Breast epithelium (tissue), 4 donors: ENCODE measurements at regions not wholly inside any gene's neighbourhood (a gene's known extent, or its start where the extent isn't known, plus 50 kb on each side); places are given as distances from the start of the nearest gene placed in this dataset.

Source experiments
- DNase-seq, 2 donors: peaks; one replicate each; pipeline ENCODE4 v3.0.0-alpha.2; 2019; ENCODE audit warnings: low spot score in 2 of 2
- H3K27ac ChIP-seq, 2 donors: fragments of 200-600 bp; sonication (generic) in 1 of 2; one replicate each; pipeline ENCODE4 v1.5.1; 2016 to 2019; ENCODE audit warnings: mild to moderate bottlenecking in 1 of 2
- H3K27me3 ChIP-seq, 2 donors: fragments of 200-600 bp; sonication (generic) in 1 of 2; one replicate each; pipeline versions ENCODE4 v1.5.1 to v1.6.0; 2017 to 2019; ENCODE audit warnings: control low read depth in 1 of 2, mild to moderate bottlenecking in 1 of 2
- H3K36me3 ChIP-seq: fragments of 200-600 bp; one replicate; pipeline ENCODE4 v1.5.1; 2019
- H3K4me1 ChIP-seq, 2 donors: fragments of 200-600 bp; sonication (generic); one replicate each; pipeline ENCODE4 v1.5.1; 2016 to 2019; ENCODE audit warnings: control low read depth in 1 of 2
- H3K4me3 ChIP-seq, 3 donors: fragments of 200-600 bp; sonication (generic); 1 replicate in 2 of 3; 2 replicates in 1 of 3; pipeline ENCODE4 v1.5.1; 2016 to 2019; ENCODE audit warnings: mild to moderate bottlenecking in 3 of 3, moderate library complexity in 2 of 3
- H3K9me3 ChIP-seq, 2 donors: fragments of 200-600 bp; sonication (generic) in 1 of 2; one replicate each; pipeline ENCODE4 v1.5.1; 2016 to 2019; ENCODE audit warnings: control low read depth in 1 of 2
- CTCF ChIP-seq, 3 donors: fragments of 450-650 bp; IDR thresholded peaks; one replicate each; pipeline ENCODE4 v1.5.1; 2016 to 2017; ENCODE audit warnings: antibody characterized with exemption in 3 of 3, mild to moderate bottlenecking in 3 of 3, moderate library complexity in 3 of 3
- POLR2A ChIP-seq: fragments of 450-650 bp; IDR thresholded peaks from one replicate; pipeline ENCODE4 v1.6.1; 2016; ENCODE audit warnings: antibody characterized with exemption, mild to moderate bottlenecking, moderate library complexity
- POLR2AphosphoS5 ChIP-seq, 3 donors: sonication (generic); formaldehyde crosslinking; IDR thresholded peaks; one replicate each; pipeline ENCODE4 v1.6.1; 2017; ENCODE audit warnings: antibody characterized with exemption in 3 of 3
- intact Hi-C: fragments of 100-400 bp; cut with DNase I; formaldehyde crosslinking; loops from one replicate; pipeline ENCODE4 v1.15.1; 2023; ENCODE audit warnings: low total_unique reads

GRCh38 chr10:106508950-106509349 is 655.6 kb downstream of the SORCS1 start:
- intact Hi-C loops: no loop called here
- Histone ChIP-seq H3K4me1 (no peaks in the 10 kb centered on the region), H3K9me3 (no peaks in the 10 kb centered on the region), H3K27ac (no peak overlapping the region), H3K4me3 (no peak overlapping the region), H3K27me3 (no peaks in the 10 kb centered on the region), H3K36me3 (no peaks in the 10 kb centered on the region)
- TF ChIP-seq POLR2AphosphoS5 (IDR thresholded peaks at IDR 0.05) (no peak), POLR2A (no peak), CTCF (IDR thresholded peaks at IDR 0.05) (no peak)
- DNase-seq: no peak

- DNase-seq: no peak
- H3K36me3 ChIP-seq: no peaks in the 10 kb centered on the region
- H3K9me3 ChIP-seq: no peaks in the 10 kb centered on the region
- no peaks in the 10 kb centered on the region for H3K4me1 ChIP-seq
- H3K4me3 ChIP-seq: no peak overlapping the region
- H3K27me3 ChIP-seq: no peaks in the 10 kb centered on the region
- TF ChIP-seq POLR2A: no peak
- no peak for TF ChIP-seq CTCF (IDR thresholded peaks at IDR 0.05)
- TF ChIP-seq POLR2AphosphoS5 (IDR thresholded peaks at IDR 0.05): no peak
- H3K27ac ChIP-seq: no peak overlapping the region
- intact Hi-C loops: no loop called here
These were observed 657.8 kb downstream of the SORCS1 start for GRCh38 chr10:106506526-106507283.

GRCh38 chr10:106504536-106504935 is 660.0 kb downstream of the SORCS1 start:
- intact Hi-C loops: no loop called here
- no peaks in the 10 kb centered on the region for H3K9me3 ChIP-seq
- no peak overlapping the region for H3K27ac ChIP-seq
- no peak for DNase-seq
- TF ChIP-seq POLR2A (no peak), CTCF (IDR thresholded peaks at IDR 0.05) (no peak), POLR2AphosphoS5 (IDR thresholded peaks at IDR 0.05) (no peak)
- no peaks in the 10 kb centered on the region for H3K4me1 ChIP-seq
- no peak overlapping the region for H3K4me3 ChIP-seq
- no peaks in the 10 kb centered on the region for H3K36me3 ChIP-seq
- no peaks in the 10 kb centered on the region for H3K27me3 ChIP-seq

- Histone ChIP-seq H3K27me3 (no peaks in the 10 kb centered on the region), H3K4me1 (no peaks in the 10 kb centered on the region), H3K9me3 (no peaks in the 10 kb centered on the region), H3K27ac (no peak overlapping the region), H3K4me3 (no peak overlapping the region), H3K36me3 (no peaks in the 10 kb centered on the region)
- intact Hi-C loops: no loop called here
- no peak for DNase-seq
- TF ChIP-seq POLR2A: no peak
- no peak for TF ChIP-seq CTCF (IDR thresholded peaks at IDR 0.05)
- no peak for TF ChIP-seq POLR2AphosphoS5 (IDR thresholded peaks at IDR 0.05)
These were observed 661.9 kb downstream of the SORCS1 start for GRCh38 chr10:106502641-106503040.

- no peaks in the 10 kb centered on the region for H3K9me3 ChIP-seq
These were observed 663.5 kb downstream of the SORCS1 start for GRCh38 chr10:106500925-106501525.

More at GRCh38 chr10:106500925-106501525, 663.5 kb downstream of the SORCS1 start:
- Histone ChIP-seq H3K4me1 (no peaks in the 10 kb centered on the region), H3K36me3 (no peaks in the 10 kb centered on the region), H3K27ac (no peak overlapping the region), H3K27me3 (no peaks in the 10 kb centered on the region), H3K4me3 (no peak overlapping the region)
- intact Hi-C loops: no loop called here
- no peak for TF ChIP-seq CTCF (IDR thresholded peaks at IDR 0.05)
- no peak for TF ChIP-seq POLR2AphosphoS5 (IDR thresholded peaks at IDR 0.05)
- no peak for TF ChIP-seq POLR2A
- DNase-seq: no peak
